Prostate gland (tissue), 2 donors: ENCODE measurements at regions not wholly inside any gene's neighbourhood (a gene's known extent, or its start where the extent isn't known, plus 50 kb on each side); places are given as distances from the start of the nearest gene placed in this dataset.
"Not testable (repeated sequence)": the region's sequence is repeated elsewhere in the genome, so short reads cannot be mapped to it uniquely, and the experiment has no call there.

Source experiments
- POLR2A ChIP-seq: fragments of 450-650 bp; IDR thresholded peaks from one replicate; pipeline ENCODE4 v1.6.1; 2016; ENCODE audit warnings: antibody characterized with exemption, mild to moderate bottlenecking
- TF ChIP-seq, protein P1 (sequence below), 4 experiments: fragments of 200-600 bp in 2 of 4; fragments of 450-650 bp in 2 of 4; sonication (generic) in 2 of 4; IDR thresholded peaks; 1 replicate in 3 of 4; 2 replicates in 1 of 4; pipeline ENCODE4 v1.5.1; 2016 to 2019; ENCODE audit warnings: antibody characterized with exemption in 4 of 4, mild to moderate bottlenecking in 2 of 4, moderate library complexity in 2 of 4

GRCh38 chr14:39639009-39639408, 206.8 kb upstream of the FBXO33 start:
- not testable (repeated sequence) for TF ChIP-seq POLR2A
- TF ChIP-seq, protein P1, sequence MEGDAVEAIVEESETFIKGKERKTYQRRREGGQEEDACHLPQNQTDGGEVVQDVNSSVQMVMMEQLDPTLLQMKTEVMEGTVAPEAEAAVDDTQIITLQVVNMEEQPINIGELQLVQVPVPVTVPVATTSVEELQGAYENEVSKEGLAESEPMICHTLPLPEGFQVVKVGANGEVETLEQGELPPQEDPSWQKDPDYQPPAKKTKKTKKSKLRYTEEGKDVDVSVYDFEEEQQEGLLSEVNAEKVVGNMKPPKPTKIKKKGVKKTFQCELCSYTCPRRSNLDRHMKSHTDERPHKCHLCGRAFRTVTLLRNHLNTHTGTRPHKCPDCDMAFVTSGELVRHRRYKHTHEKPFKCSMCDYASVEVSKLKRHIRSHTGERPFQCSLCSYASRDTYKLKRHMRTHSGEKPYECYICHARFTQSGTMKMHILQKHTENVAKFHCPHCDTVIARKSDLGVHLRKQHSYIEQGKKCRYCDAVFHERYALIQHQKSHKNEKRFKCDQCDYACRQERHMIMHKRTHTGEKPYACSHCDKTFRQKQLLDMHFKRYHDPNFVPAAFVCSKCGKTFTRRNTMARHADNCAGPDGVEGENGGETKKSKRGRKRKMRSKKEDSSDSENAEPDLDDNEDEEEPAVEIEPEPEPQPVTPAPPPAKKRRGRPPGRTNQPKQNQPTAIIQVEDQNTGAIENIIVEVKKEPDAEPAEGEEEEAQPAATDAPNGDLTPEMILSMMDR (IDR thresholded peaks at IDR 0.05) = not testable (repeated sequence)
